HG02571 (cell line): ENCODE measurements at regions not wholly inside any gene's neighbourhood (a gene's known extent, or its start where the extent isn't known, plus 50 kb on each side); places are given as distances from the start of the nearest gene placed in this dataset.

Source experiments
- ATAC-seq: cut with Tn5 transposase; IDR thresholded peaks from one replicate; pipeline ENCODE4 v1.9.1; 2021; ENCODE audit warnings: mild to moderate bottlenecking, moderate library complexity; ENCODE audit not compliant: unreplicated experiment

DNA sequence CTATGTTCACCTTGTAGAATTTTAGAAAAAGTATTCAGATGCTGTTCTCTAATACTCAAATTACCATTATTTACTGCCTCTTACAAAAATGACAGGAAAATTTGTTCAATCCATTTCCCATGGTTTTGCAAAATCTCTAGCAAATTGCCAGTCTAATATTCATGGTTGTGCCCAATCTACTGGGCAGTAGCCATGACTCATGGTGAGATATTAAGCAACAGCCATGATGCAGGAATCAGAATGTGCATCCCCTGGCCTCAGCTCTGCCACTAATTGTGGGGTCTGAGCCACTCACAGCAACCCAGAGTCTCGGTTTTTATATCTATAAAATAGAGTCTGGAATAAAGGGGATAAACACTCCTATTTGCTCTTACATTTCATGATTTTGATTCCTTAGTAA is 353.6 kb downstream of the DEPDC1B start:
- no peak for ATAC-seq

DNA sequence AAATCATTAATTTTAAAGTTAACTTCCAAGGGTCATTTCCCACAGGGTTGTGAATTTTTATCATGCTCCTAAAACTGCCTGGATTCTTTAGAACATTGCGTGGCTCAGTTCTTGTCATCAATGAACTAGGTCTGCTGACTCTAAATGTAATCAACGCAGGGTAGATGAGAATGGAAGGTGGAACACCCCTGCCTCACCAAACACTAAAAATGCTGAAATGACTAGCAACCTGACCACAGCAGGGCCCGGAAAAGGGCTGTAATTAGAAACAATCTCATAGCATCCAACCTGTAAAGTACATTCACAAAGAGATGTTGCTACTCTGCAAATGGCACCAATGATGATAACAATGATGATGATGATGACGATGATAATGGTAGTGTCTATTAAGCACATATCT is 356.9 kb downstream of the DEPDC1B start:
- ATAC-seq = no peak

DNA sequence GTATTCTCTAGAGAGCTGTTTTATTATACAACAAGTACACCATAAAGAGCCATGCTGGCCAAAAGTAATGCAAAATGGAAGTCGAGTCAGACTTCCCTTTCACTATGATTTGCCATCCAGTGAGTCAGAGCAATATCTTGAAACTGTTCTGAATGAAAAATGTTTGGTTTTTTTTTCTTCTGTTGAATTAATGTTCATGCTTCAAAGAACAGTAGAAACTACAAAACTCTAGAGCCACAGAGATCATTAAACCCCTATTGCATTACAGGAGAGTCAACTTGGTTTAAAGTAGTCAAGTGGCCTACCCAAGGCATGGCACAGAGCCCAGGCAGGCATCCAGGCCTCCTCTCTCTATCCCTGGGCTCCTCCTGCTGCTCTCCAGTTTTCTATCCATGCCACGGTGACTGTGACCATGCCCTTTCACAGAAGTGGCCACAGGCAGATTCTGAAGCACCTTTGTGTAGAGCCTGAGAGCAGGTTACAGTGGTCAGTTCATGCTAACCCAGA is 358.9 kb downstream of the DEPDC1B start:
- no peak for ATAC-seq

DNA sequence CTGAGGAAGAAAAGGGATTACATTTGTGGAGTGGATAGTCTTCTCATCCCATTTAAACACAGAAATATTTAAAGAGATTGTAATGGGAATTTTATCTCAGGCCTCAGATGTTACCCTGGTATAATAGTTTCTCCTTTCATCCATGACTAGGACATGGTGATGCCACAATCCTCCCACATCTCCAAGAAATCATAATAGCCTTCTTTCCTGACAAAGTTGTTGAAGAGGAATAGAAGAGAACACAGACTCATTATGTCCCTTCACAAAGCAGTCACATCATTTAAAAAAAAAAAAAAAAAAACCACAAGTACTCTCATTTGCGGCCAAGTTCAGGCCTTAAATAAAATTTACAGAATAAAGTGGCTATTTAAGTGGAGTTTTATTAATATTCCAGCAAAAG is 359.6 kb downstream of the DEPDC1B start:
- no peak for ATAC-seq

DNA sequence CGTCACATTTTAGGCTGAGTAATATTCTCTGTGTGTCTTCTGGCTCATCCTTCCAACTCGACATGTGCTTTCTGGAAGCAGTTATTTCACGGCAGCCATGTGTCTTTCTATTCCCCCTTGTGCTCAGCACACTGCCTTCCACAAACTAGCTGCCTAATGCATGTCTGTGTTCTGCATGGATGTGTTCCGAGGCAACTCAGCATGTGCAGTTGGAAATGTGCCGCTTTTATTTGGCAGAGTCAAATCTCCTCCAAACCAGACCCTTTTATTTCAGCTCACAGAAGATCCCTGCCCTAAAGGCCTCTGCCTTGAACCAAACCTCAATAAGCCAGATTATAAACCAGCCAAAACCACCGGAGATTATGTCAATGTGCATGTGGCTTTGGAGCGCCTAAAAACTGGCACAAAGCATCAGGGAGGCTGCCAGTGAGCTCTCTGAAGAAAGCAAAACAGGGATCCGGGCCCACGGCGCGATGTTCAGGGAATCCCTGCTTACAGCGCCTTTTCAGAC is 360.2 kb downstream of the DEPDC1B start:
- no peak for ATAC-seq

DNA sequence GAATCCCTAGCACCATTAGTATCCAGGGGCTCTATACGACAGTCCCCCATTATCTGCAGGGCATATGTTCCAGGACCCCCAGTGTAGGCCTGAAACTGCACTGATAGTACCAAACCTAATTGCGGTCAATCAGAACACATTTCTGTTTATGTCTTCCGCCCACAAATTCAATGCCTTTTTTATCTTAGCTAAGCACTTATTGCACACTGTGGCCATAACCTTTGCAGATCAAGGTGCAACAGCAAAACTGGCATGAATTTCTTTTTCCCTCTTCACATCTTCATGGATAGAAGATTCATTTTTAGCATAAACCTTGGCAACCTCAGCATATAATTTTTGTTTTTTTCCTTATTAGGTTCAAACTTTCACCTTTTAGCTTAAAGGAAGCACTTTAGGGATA is 361.1 kb downstream of the DEPDC1B start:
- ATAC-seq = no peak

DNA sequence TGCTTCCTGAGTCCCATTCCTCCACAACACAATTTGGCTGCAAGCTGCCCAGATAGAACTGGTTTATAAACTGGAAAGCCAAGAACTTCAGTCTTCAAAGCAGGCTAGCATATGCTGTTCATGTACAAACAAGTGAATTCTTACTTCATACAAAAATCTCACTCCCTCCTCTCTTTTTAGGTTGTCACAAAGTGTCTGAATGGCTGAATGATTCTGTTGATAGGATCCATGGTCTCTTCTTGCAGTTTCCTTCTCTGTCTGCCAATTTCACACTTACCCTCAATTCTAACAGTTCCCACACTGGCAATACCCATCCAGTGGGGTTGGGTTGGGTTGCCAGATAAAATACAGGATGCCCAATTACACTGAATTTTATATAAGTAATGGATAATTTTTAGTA is 363.5 kb downstream of the DEPDC1B start:
- no peak for ATAC-seq

DNA sequence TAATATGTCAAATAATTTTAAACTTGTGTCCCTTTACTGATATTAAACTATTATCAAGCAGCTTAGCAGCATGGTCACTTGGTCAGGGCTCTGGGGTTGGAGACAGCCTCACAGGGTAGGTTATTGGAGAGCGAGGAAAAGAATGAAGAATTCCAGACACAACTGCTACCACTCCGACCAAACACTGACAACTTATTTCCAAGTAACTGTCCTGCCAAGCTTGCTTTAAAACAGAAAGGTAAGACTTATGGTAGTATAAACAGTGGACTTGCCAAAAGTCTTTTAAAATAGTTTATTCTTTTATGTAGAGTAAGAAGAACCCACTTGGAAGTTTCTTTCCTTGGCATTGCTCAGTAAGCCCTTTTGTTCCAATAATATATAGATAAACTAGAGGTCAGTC is 364.1 kb downstream of the DEPDC1B start:
- ATAC-seq = no peak

DNA sequence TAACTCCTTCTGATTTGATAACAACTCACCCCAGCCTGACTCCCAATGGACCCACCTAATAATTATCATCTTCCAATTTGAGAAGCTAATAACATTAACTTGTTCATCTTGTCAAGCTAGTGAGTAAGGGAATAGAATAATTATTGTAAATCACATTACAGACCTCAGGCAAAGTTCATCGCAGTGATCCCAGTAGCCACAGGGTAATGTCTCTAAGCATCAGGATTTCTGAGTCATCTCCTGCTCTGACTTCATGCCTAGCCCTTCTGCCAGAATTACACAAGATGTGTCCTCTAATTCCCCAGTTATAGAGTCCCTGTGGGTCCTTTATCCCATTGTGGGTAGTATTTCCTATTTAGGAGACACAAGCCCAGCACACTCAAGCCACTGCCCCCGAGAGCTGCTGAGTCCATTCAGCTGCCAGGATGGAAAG is 365.7 kb downstream of the DEPDC1B start:
- no peak for ATAC-seq

DNA sequence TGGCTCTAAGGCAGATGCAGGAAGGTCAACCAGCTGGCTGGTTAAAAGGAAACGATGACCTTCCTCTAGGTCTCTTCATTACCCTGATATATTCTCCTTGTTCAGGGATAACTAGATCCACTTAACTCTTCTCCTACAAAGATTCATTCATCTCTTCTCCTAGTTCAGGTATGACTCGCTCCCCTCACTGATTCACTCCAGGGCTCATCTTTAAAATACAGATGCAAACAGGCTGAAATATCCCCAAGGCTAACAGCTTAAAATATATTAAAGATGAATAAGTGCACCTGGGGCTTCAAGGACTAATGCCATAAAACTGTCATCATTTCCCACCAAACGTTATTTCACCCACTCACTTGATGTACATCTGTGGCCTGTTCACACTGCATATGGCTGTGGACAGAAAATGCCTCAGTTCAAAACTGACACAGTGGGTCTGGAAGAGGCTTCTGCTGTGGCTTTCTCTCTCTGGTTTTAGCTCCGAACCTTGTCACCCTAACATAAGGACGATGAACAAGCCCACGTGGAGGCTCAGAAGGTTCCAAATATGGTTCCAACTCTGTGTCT is 366.9 kb downstream of the DEPDC1B start:
- no peak for ATAC-seq

DNA sequence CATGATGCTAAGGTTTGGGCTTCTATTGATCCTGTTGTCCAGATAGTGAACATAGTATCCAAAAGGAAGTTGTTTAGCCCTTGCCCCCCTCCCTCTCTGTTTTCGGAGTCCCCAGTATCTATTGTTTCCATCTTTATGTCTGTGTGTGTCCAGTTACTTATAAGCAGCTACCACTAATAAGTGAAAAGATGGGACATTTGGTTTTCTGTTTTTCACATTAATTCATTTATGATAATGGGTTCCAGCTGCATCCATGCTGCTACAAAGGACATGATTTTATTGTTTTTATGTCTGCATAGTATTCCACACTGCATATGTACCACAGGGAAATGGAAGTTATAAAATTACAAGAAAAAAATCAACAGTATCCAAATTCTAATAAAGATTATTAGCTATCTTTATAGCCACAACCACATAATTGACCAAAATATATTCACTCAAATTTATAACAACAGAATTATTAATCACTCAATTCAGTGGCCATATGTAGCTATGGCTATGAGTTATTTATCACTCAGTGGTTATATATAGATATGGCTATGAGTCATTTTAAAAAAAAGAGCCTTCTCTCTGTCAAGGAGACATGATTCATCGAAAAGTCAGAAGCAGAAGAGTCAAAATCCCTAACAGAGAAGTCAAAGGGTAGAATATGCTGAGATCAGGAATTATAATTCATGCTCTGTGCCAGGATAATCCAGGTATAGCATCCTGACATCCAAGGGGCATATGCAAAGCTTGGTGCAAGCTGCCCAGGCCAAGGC is 367.5 kb downstream of the DEPDC1B start:
- no peak for ATAC-seq

DNA sequence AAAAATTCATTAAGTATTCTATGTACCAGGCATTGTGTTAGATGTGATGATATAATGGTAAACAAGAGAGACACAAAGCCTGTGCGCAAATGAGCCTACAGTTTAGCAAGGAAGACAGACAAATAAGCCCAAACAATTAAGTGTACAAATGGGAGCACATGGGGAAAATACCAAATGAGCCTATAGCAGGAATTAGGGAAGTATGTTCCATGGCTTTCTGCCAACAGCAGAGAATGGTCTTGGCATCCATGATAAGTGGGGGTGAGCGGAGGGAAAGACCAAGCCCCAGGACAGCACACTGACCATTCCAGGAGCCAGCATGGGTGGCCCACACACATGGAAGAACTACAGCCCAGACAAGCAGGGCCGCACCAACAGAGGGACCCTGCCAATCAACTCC is 369.7 kb downstream of the DEPDC1B start:
- ATAC-seq = no peak

DNA sequence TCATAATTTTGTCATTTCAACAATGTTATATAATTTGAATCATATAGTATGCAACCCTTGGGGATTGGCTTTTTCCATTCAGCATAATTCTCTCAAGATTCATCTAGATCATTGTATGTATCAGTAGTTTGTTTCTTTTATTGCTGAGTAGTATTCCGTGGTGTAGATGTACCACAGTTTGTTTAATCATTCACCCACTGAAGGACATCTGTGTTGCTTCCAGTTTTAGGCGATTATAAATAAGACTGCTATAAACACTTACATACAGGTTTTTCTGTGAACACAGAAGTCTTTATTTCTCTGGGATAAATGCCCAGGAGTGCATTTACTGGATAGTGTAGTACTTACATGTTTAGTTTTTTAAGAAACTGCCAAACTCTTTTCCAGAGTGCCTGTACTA is 374.1 kb downstream of the DEPDC1B start:
- ATAC-seq = no peak

DNA sequence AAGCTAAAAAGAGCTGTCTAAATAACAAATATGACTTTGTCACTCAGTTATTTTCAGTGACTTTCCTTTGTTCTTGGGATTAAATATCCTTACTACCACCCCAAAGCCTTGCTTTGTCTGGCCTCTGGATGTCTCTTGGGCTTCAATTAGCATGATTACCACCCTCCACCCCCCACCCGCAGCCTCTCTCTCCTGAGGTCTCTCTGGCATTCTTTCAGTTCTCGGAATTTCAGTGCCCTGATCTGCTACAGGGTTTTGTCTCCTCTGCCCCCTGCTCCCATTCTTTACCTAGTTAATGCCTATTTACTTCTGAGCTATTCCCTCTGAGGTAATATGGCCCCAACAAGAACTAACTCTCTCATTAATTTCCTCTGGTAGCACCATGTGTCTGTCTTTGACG is 376.4 kb downstream of the DEPDC1B start:
- ATAC-seq = no peak

DNA sequence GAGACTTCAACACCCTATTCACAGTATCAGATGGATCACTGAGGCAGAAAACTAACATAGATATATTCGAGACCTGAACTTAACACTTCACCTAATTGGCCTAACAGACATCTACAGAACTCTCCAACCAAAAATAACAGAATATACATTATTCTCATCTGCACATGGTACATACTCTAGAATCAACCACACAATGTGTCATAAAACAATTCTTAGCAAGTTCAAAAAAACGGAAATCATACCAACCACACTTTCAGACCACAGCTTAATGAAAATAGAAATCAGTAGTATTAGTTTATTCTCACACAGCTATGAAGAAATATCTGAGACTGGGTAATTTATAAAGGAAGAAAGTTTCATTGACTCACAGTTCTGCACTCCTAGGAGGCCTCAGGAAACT is 387.9 kb downstream of the DEPDC1B start:
- no peak for ATAC-seq

DNA sequence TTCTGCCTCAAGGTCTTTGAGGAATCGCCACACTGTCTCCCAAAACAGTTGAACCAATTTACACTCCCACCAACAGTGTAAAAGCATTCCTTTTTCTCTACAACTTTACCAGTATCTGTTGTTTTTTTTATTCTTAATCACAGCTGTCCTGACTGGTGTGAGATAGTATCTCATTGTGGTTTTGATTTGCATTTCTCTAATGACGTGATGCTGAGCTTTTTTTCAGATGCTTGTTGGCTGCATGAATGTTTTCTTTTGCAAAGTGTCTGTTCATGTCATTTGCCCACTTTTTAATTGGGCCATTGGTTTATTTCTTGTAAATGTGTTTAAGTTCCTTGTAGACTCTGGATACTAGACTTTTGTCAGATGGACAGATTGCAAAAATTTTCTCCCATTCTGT is 400.0 kb downstream of the DEPDC1B start:
- no peak for ATAC-seq

DNA sequence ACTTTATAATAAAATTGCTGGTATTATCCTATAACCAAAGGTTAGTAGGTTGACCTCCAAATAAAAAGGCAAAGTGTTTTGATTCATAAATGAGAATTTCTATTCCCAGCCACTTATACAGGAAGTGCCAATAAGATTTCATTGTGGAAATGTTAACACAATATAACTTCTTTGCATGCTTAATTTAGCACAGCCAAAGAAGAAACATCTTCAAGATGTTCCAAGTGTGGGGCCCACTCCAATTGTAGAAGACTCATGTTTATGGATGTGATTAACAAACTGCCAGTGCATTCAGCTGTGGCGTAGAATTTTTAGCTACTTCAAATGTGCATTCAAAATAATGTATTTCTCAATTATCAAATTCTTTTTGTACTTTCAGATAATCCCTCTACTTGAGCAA is 402.3 kb downstream of the DEPDC1B start:
- ATAC-seq = no peak

DNA sequence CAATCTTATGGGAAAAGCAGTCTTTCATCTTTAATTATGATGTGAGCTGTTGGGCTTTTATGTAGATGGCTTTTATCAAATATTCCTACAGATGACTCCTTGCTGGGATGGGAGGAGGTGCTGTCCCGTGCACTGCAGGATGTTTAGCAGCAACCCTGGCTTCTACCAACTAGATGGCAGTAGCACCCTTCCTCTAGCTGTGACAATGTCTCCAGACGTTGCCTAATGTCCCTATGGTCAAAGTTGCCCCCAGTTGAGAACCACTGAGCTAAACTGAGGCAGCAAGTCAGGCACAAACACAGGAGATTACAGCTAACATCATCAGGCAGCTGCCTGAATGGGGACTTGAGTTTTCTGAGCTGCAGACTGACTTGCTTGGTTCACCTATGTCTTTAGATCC is 401.9 kb upstream of the PDE4D start:
- ATAC-seq = no peak

DNA sequence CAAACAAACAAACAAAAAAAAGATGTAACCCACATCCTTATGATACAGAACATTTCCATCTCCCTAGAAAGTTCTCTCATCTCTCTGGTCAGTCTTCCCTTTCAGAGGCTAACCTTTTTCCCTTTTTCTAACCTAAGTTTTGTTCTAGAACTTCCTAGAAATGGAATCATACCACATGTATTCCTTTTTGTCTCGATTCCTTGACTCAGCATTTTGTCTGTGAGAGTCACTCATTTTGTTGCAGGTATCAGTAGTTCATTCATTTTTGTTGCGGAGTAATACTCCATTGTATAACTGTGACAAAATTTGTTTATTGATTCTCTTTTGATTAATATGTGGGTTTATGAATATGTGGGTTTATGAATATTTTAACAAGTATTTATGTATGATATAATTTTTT is 400.0 kb upstream of the PDE4D start:
- no peak for ATAC-seq

DNA sequence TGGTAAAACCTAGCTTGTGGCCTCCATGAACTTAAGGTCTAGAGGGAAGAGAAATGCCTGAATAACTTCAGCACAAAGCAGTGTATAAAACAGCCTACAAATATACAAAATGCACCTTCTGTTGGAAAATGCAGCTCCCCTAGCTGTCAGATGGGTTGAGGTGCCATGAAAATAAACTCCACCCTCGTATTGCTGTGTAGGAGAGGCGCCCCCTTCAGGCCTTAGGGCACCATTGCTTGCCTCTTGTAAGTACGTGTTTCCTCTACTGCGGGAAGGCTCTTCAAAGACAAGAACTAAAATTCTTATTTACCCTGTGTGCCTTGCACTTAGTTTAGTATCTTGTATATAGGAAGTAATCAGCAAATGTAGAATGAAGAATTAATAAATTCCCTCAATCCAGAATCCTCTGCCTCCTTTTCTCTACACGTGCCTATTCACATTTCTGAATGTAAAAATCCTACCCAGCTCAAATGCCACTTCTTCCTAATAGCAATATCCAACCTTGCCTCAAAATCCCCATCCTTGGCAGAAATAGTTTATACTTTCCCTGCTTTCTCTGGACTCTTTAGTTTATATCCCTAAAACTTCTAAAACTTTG is 393.7 kb upstream of the PDE4D start:
- no peak for ATAC-seq

DNA sequence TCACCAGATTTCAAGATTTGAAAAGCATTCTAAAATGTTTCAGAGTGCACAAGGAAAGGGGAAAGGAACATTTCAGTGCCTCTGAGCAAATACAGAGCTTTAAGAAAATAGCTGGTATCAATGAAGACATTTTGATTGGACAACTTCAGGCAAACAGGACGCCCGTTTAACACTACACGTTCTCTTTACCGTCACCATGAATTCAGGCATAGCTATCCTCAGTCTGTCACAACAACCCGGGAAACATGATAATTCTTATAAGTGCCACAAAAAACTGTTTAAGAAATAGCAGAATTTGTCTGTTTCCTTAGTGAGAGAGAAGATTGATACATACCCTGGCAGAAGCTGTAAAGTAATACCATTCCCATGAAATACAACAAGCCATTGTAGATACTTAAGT is 392.4 kb upstream of the PDE4D start:
- no peak for ATAC-seq

DNA sequence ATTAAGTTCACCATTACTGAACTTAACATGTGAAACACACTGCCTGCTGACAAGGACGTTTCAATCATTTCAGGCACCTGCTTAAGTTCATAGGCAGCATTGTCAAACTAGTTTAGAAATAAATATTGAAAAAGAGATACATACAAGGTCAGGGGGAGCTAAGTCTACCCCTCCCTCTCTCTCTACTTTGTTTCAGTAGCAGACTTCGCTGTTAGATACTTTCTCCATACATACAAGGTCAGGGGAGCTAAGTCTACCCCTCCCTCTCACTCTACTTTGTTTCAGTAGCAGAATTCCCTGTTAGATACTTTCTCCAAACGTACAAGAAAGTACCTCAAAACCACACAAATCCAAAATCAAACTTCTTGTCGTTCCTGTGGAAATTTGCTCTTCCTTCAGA is 387.4 kb upstream of the PDE4D start:
- ATAC-seq = no peak
